Forelimb muscle (tissue), 1 donor: ENCODE measurements at regions not wholly inside any gene's neighbourhood (a gene's known extent, or its start where the extent isn't known, plus 50 kb on each side); places are given as distances from the start of the nearest gene placed in this dataset.
"Not testable (repeated sequence)": the region's sequence is repeated elsewhere in the genome, so short reads cannot be mapped to it uniquely, and the experiment has no call there.

Experiments used
- DNase-seq: peaks from one replicate; pipeline ENCODE4 v3.0.0-alpha.2; 2013; ENCODE audit warnings: low read depth

DNA sequence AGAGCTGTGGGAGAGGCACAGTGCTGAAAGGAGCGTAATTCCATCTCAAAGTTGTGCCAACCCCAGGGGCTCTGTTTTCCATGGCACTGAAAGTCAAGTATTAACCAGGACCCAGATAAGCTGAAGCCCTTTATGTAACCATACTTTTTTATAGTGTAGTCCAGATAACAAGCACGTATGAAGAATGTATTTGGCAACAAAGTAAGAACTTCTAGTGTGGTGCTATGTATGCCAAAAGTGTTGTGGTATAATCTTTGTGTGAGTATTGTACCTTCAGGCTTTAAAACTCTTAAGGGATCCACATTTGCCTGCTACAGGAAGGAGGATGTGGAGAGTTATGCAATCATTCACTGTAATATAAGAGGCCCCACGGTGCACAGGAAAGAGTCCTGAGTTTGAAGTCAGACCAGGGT, 129.4 kb downstream of the IBTK start:
- no peak for DNase-seq

DNA sequence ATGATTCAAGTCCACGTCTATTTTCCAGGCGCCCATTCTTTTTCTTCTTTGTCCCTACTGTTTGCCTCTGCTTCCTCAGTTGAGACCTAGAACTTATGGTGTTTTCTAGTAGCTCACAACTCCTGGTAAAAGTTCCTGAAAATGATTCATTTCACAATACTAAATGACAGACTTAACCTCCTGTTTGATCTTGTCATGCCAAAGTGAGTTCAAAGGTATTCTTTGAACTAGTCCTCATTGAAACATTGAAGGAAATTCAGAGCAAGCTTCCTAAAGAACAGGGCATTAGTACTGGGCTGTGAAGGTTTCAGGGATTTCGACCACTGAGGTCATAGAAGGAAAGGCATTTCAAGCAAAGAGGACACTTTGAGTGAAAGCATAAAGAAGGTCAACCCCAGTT, 132.8 kb downstream of the IBTK start:
- no peak for DNase-seq

DNA sequence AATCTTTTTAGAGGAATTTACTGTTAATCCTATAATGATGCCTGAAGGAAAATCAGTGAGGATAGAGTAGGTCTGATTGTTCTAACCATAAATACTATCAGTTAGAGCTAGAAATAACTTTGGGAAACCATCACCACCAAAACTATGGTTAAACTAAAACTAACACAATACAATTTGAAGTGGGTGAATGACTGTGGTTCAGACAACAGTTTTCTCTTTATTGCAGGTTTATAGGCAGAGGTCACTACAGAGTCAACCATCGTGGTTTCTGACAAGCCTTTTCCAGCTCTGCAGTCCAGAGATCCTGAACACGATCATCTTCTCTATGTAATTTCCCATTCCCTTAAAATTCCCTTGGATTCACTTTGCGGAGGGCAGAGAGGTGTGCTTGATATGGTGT, 134.3 kb downstream of the IBTK start:
- no peak for DNase-seq

DNA sequence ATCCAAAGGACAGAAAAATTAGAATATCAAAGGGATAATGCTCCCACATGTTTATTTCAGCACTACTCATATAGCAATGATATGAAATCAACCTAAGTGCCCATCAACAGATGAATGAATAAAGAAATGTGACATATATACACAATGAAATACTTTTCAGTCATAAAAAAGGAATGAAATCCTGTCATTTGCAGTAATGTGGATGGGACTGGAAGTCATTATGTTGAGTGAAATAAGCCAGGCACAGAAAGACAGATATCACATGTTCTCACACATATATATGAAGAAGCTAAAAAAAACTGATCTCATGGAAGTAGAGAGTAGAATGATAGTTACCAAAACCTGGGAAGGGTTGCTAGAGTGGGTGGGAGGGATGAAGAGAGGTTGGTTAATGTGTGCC, 135.7 kb downstream of the IBTK start:
- DNase-seq = no peak

DNA sequence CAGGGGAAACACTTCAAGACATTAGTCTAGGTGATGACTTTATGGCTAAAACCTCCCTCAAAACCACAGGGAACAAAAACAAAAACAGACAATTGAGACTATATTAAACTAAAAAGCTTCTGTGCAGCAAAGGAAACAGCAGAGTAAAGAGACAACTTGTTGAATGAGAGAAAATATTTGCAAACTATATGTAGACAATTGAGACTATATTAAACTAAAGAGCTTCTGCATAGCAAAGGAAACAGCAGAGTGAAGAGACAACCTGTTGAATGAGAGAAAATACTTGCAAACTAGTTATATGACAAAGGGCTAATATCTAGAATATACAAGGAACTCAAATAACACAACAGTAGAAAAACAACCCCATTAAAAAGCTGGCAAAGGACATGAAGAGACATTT, 136.4 kb downstream of the IBTK start:
- DNase-seq = no peak

DNA sequence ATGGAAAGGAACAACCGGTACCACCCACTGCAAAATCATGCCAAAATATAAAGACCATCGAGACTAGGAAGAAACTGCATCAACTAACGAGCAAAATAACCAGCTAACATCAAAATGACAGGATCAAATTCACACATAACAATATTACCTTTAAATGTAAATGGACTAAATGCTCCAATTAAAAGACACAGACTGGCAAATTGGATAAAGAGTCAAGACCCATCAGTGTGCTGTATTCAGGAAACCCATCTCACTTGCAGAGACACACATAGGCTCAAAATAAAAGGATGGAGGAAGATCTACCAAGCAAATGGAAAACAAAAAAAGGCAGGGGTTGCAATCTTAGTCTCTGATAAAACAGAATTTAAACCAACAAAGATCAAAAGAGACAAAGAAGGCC, 144.4 kb downstream of the IBTK start:
- DNase-seq = not testable (repeated sequence)

DNA sequence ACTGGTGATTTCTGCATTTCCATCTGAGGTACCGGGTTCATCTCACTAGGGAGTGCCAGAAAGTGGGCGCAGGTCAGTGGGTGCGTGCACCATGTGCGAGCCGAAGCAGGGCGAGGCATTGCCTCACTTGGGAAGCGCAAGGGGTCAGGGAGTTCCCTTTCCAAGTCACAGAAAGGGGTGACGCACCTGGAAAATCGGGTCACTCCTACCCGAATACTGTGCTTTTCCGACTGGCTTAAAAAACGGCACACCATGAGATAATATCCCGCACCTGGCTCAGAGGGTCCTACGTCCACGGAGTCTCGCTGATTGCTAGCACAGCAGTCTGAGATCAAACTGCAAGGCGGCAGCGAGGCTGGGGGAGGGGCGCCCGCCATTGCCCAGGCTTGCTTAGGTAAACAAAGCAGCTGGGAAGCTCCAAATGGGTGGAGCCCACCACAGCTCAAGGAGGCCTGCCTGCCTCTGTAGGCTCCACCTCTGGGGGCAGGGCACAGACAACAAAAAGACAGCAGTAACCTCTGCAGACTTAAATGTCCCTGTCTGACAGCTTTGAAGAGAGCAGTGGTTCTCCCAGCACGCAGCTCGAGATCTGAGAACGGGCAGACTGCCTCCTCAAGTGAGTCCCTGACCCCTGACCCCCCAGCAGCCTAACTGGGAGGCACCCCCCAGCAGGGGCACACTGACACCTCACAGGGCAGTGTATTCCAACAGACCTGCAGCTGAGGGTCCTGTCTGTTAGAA, 146.0 kb downstream of the IBTK start:
- DNase-seq = not testable (repeated sequence)

DNA sequence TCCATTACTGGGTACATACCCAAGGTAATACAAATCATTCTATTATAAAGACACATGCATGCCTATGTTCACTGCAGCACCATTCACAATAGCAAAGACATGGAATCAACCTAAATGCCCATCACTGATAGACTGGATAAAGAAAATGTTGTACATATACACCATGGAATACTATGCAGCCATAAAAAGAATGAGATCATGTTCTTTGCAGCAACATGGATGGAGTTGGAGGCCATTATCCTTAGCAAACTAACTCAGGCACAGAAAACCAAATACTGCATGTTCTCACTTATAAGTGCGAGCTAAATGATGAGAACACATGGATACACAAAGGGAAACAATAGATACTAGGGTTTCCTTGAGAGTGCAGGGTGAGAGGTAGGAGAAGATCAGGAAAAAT, 146.8 kb downstream of the IBTK start:
- DNase-seq = not testable (repeated sequence)

DNA sequence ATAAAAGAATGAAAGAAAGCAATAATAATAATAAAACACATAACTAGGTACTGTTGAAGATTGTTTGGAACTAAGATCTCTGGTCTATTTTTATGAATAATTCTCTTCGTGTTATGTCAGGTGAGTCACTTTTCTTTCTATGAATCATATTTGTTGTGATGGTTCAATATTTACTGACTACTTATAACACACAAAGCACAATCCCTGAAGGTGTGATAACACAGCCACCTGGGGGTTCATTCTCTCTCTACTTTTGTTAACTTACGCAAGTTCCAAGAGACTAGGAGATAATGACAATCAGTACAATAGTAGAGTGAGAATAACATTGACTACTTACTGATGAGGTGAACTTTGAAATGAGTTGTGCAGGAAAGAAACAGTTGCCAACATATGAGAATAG, 149.9 kb downstream of the IBTK start:
- DNase-seq = no peak

DNA sequence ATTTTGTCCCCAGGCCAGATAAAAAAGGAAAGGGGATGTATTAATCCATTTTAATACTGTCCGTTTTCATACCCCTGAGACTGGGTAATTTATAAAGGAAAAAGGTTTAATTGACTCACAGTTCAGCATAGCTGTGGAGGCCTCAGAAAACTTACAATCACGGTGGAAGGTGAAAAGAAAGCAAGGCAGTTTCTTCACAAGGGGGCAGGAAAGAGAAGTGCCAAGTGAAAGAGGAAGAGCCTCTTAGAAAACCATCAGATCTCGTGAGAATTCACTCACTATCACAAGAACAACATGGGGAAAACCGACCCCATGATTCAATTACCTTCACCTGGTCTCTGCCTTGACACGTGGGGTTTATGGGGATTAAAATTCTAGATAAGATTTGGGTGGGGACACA, 152.5 kb downstream of the IBTK start:
- DNase-seq = no peak

DNA sequence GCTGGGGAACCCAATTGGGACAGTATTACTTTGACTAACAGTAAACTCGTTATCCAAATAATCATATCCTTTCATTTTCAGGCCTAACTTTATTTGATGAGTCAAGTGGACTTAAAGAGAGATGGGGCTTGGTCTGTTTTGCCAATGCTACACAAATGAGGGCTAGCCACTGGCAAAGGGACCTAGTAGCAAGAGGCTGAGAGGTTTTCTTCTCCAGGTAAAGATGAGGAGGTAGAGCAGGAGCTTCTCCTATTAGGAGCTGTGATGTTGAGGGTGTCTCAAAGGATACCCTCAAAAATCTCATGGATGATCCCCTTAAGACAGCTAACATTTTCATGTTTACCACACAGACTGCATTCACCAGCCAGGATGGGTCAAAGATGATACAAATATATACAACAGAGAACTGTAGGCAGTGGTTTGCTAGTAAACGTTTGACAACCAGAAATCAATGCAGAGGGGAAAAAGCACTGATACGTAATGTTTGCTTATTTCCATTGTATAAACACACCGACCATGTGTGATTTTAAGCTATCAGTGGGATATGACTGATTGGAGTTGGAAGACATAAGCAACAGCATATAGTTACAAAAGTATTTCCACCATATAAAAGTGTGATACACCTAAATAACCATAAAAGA, 153.3 kb downstream of the IBTK start:
- no peak for DNase-seq

DNA sequence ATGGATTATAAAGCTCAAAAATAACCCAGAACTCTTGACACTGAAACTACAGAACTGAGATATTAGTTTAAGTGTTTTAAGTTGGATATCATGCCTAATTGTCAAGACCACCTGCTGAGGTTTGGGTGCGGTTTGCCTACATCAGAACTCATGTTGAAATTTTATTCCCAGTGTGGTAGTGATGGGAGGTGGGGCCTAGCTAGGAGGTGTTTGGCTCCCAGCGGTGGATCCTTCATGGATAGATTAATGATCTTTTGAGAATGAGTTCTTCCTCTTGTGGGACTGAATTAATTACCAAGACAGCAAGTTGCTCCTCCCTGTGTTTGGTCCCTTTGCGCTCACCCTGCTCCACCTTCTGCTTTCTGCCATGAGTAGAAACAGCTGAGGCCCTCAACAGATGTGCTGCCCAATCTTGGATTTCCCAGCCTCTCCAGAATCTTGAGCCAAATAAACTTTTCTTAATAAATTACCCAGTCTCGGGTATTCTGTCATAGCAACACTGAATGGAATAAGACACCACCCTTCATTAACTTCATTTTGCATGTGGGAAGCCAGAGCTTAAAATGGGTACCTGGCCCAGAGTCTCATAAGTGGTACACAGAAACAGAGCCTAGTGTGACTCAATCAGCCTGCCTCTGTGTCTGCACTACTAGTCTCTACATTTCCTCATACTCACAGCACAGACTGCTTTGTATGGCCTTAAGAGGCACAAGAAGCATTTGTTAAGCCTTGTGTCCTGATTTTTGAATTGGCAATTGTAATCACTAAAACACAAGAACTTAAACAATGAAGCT, 158.4 kb downstream of the IBTK start:
- no peak for DNase-seq

DNA sequence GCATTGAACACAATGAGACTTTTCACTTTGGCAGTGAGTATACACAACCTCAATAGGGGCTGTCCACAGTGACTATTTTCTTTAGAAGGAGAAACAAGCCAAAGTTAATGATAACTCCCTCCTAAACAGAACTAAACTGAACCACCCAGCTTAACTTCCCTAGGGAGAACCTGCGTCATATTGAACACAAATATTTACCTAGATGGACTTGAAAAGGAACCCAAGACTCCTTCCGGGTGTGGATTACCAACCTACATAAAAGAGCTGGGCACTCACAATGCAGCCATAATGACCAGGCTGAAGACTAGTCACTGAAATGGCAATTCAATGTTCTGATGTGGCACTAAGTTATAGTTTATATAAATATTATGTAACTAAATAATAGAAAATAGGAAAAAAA, 160.6 kb downstream of the IBTK start:
- DNase-seq = no peak

DNA sequence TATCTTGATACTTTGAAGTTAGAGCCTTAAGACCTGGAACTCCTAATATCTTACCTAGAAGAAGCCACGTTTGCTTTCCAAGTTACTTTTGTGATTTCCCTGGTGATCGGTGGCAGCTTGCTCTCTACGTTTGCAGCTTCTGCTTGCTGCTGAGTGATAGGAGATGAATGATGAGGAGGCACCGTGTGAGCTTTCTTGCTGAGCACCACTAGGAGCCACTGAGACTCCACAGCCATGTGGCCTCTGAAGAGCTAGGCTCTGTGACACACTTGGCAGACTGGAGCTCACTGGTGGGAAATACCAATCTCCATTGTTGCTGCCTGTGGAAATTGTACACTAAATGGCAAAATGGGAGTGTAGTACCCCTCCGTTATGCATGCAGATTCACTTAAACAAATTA, 161.8 kb downstream of the IBTK start:
- DNase-seq = no peak

DNA sequence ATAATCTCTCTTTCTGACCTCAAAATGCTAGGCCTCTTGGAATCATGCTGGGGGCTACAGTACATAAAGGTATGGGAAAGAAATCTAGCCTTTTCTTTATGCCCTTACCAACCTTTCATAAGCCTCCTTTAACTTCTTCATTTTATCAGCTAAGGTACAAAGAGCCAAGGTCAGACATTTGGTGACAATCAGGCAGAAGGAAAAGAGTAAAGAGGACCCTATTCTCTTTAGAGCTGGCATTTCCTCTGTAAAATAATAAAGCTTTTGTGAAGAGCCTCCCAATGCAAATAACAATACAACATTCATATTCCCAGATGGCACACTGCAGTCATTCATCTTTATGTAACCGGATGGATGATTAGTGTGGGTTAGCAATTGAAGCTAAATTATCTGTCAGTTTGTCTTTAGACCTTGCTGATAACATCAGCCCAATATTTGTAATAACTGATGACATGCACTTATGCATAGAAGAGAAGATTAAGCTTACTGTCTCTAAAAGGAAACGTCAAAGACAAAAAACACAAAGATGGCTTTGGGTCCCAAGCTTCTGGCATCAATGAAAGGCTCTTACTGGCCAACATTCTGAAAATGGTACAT, 163.1 kb downstream of the IBTK start:
- no peak for DNase-seq

DNA sequence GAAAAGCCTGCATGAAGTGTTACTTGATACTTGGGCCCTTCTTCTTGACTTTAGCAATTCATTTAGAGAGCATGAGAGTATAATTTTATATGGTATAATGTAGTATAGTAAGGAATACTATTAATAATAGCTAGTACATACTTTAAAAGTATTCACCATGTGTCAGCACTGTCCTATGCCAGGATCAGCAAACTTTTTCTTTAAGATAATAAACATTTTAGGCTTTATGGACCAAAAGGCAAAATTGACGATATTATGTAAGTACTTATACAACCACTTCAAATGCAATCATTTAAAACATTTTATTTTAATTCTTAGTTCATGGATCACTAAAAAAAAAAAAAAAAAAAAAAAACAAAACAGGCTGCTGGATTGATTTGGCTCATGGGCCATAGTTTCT, 163.9 kb downstream of the IBTK start:
- DNase-seq = no peak

DNA sequence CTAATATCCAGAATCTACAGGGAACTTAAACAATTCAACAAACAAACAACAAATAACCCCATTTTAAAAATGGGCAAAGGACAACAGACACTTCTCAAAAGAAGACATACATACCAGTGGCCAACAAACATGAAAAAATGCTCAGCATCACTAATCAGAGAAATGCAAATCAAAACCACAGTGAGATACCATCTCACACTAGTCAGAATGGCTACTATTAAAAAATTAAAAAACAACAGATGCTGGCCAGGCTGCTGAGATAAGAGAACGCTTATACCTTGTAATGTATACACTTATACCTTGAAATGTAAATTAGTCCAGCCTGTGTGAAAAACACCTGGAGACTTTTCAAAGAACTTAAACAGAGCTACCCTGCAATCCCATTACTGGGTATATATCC, 166.8 kb downstream of the IBTK start:
- DNase-seq = no peak

DNA sequence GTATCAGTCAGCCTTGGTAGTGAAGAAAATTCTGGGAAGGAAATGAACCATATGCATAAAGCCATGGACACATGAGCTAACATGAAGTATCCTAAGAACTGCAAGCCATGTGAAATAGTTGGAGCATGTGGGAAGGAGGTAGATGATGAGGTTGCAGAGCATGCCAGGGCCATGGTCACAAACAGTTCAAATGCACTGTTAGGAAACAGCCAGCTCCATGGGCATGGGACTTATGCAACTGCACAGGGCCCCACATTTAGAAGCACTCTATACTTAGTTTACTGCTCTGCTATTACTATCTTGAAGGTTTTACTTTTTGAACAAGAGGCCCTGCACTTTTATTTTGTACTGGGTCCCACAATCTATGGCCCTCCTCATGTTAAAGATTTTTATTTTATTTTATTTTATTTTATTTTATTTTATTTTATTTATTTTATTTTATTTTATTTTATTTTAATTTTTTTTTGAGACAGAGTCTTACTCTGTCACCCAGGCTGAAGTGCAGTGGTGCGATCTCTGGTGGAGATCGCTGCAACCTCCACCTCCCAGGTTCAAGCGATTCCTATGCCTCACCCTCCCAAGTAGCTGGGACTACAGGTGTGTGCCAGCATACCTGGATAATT, 169.1 kb downstream of the IBTK start:
- no peak for DNase-seq

DNA sequence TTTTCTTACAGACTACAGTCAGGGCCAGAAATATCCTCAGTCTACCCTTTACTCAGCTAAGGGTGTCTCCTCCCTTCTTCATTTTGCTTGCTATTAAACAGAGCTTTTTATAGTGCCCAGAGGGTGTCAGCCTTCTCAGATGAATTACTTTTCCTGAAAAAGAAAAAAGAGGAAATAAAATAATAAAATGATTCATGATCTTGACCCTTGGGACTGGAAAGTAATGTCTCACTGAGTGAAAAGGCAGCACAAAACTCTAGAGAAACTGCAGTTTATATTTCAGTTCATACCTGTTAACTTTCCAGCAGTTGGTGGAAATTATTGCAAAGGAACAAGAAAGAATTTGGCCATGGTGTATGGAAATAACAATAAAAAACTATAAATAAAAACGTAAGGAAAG, 170.6 kb downstream of the IBTK start:
- DNase-seq = peak; percentile 39

DNA sequence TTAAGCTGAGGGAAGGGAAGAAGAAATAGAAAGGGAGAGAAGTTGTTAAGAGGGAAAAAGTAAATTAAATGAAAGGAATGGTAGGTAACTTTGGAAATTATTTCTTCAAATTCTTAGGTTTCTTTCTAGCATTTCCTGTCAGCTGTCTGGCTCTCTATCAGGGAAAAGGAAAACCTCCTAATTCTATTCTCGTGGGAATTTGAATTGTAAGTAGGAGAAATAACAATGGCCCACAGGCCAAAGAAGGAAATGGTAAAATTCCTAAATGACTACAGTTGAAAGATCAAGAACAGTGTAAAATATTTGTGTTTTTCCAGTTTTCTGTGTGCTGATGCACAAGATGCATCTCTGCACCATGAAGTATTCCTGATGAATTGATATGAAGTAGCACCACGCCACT, 173.0 kb downstream of the IBTK start:
- DNase-seq = no peak

DNA sequence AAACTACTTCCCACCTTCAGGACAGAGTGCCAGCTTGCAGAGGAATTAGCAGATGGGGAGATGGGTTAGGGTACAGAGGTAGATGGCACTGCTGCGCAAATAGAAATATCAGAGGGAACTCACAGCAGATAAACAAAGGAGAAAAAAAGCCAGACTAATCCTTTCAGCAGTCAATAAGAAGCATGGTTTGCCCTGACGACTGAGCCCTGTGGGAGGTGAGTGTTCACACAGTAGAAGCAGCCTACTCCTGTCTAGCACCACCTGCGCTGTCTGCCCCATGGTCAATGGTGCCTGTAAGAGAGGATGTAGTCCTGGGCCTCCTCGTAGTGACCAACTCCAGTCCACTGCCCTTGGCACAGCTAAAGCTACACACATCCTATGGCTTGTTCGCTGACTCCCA, 174.1 kb downstream of the IBTK start:
- no peak for DNase-seq

DNA sequence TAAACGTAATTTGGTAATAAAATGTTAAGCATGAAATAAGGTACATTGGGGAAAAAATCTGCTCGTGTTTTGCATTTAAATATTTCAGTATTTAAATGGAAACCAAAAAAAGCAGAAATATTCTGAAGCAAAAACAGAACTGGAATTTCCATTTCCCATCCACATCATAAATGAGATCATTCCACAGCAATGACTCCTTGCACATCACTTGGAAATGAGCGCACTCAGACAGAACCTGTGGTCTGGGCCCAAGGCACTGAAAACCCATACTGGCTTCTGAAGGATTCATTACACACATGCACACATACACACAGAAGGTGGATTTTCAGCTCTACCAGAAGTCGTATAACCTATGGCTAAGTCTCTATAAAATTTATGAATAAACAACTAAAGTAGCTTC, 174.8 kb downstream of the IBTK start:
- DNase-seq = peak; percentile 31
